Thyroid gland (tissue), 4 donors: ENCODE measurements at regions not wholly inside any gene's neighbourhood (a gene's known extent, or its start where the extent isn't known, plus 50 kb on each side); places are given as distances from the start of the nearest gene placed in this dataset.

Experiments
- POLR2A ChIP-seq, 2 donors: fragments of 450-650 bp; IDR thresholded peaks; one replicate each; pipeline ENCODE4 v1.6.1; 2017; ENCODE audit warnings: antibody characterized with exemption in 2 of 2, mild to moderate bottlenecking in 2 of 2, moderate library complexity in 1 of 2
- TF ChIP-seq, protein P1 (sequence below), 6 experiments: fragments of 200-600 bp in 3 of 6; fragments of 450-650 bp in 3 of 6; sonication (generic) in 3 of 6; IDR thresholded peaks; one replicate each; pipeline ENCODE4 v1.5.1; 2016 to 2019; ENCODE audit warnings: antibody characterized with exemption in 6 of 6, mild to moderate bottlenecking in 2 of 6, inconsistent platforms in 1 of 6, moderate library complexity in 1 of 6

DNA sequence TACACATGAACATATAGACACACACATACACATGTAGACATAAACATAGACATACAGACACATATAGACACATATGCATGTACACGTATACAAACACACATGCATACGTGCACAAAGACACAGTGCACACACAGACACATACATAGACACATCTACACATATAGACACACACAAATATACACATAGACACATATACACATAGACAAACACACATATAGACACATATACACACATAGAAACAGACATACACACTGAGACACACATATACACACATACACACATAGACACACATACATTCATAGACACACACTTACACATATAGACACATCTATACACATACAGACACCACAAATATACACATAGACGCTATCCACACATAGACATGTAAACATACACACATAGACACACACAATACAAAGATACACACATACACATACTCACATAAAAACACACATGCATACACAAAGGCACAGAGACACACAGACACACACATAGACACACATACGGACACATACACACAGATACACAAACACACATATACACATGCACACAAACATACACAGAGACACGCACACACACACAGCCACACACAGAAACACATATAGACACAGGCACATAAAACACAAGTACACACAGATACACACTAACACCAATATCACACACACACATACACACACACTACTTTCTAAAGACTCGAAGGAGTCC is 254.0 kb downstream of the TSHZ3 start:
- TF ChIP-seq, protein P1, sequence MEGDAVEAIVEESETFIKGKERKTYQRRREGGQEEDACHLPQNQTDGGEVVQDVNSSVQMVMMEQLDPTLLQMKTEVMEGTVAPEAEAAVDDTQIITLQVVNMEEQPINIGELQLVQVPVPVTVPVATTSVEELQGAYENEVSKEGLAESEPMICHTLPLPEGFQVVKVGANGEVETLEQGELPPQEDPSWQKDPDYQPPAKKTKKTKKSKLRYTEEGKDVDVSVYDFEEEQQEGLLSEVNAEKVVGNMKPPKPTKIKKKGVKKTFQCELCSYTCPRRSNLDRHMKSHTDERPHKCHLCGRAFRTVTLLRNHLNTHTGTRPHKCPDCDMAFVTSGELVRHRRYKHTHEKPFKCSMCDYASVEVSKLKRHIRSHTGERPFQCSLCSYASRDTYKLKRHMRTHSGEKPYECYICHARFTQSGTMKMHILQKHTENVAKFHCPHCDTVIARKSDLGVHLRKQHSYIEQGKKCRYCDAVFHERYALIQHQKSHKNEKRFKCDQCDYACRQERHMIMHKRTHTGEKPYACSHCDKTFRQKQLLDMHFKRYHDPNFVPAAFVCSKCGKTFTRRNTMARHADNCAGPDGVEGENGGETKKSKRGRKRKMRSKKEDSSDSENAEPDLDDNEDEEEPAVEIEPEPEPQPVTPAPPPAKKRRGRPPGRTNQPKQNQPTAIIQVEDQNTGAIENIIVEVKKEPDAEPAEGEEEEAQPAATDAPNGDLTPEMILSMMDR (IDR thresholded peaks at IDR 0.05) = no peak
- TF ChIP-seq POLR2A (IDR thresholded peaks at IDR 0.05) = no peak
